ENCODE measurements at regions not wholly inside any gene's neighbourhood (a gene's known extent, or its start where the extent isn't known, plus 50 kb on each side); places are given as distances from the start of the nearest gene placed in this dataset.

DNA sequence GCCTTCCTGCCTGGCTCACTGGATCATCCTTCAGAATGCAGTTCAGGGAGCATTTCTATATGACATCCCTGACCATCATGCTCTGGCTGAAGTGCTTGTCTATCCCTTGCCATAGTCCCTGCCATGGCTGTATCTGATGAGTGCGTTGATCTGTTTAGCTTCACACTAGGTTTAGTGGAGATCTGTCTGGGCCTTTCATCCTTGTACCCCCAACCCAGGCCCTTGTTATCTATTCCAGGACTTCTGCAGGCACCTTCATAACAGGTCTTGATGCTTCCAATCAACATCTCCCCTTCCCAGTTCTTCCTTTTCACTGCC is 102.4 kb downstream of the QRSL1 start:
- Histone ChIP-seq H3K9ac (ENCODE audit: low read length in 3 of 3) (no peak overlapping the region), H3K4me1 (ENCODE audit: control insufficient read depth in 2 of 3, insufficient read depth in 2 of 3, low read depth in 1 of 3, low read length in 3 of 3) (peaks cover 2 to 48% (median 26%) of the 10 kb centered on the region in 3 donors), H3K27me3 (ENCODE audit: control insufficient read depth, insufficient read depth, low read length) (no peaks in the 10 kb centered on the region), H3K9me3 (ENCODE audit: control insufficient read depth in 2 of 3, insufficient read depth in 1 of 3, low read length in 3 of 3) (no peaks in the 10 kb centered on the region), H3K4me3 (ENCODE audit: low read length in 3 of 3) (peak overlapping the region in 1 of 3 donors; percentile 26), H3K27ac (ENCODE audit: low read depth in 2 of 2, low read length in 2 of 2) (peak overlapping the region; percentile 91 to 93), H3K36me3 (ENCODE audit: control insufficient read depth in 2 of 3, insufficient read depth in 3 of 3, low read length in 3 of 3) (no peaks in the 10 kb centered on the region)
- DNase-seq, result no peak
- TF ChIP-seq, protein P1, sequence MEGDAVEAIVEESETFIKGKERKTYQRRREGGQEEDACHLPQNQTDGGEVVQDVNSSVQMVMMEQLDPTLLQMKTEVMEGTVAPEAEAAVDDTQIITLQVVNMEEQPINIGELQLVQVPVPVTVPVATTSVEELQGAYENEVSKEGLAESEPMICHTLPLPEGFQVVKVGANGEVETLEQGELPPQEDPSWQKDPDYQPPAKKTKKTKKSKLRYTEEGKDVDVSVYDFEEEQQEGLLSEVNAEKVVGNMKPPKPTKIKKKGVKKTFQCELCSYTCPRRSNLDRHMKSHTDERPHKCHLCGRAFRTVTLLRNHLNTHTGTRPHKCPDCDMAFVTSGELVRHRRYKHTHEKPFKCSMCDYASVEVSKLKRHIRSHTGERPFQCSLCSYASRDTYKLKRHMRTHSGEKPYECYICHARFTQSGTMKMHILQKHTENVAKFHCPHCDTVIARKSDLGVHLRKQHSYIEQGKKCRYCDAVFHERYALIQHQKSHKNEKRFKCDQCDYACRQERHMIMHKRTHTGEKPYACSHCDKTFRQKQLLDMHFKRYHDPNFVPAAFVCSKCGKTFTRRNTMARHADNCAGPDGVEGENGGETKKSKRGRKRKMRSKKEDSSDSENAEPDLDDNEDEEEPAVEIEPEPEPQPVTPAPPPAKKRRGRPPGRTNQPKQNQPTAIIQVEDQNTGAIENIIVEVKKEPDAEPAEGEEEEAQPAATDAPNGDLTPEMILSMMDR (IDR thresholded peaks at IDR 0.05; ENCODE audit: borderline replicate concordance, extremely low read depth, insufficient read depth), result no peak
- intact Hi-C loops (cut with DNase I), result no loop called here
- no peak for FAIRE-seq

DNA sequence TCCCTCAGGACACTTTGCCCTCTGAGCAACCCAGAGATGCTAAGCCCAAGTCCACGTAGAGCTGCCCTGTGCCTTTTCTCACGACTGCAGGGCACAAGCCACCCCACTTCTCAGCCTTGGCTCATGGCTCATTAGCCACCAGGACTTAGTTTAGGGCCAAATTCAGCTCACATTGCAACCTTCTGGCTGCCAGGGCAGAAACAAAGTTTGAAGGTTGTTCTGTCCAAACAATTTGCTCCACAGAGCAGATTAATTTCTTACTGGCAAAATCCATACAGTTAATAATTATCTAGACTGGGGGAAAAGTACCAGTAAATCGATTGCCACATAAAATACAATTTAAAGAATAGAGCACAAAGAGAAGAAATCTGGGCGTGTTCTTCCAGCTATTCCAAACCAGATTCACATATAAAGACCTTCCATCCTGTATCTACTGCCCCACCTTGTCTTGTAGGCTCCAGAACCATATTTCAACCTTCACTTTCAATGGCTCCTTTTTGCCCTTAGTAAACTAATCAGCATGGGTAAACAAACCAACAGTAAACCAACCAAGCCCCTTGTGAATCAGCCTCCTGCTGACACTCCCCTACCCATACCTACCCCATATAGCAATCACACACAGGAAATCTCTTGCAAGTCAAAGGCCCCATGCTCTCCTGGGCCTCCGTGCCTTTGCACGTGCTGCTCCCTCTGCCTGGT is 101.9 kb downstream of the QRSL1 start:
- Histone ChIP-seq H3K27ac (ENCODE audit: low read depth in 2 of 2, low read length in 2 of 2) (peak overlapping the region; percentile 91 to 93), H3K27me3 (ENCODE audit: control insufficient read depth, insufficient read depth, low read length) (no peaks in the 10 kb centered on the region), H3K36me3 (ENCODE audit: control insufficient read depth in 2 of 3, insufficient read depth in 3 of 3, low read length in 3 of 3) (no peaks in the 10 kb centered on the region), H3K9me3 (ENCODE audit: control insufficient read depth in 2 of 3, insufficient read depth in 1 of 3, low read length in 3 of 3) (no peaks in the 10 kb centered on the region), H3K4me3 (ENCODE audit: low read length in 3 of 3) (peak overlapping the region in 1 of 3 donors; percentile 26), H3K9ac (ENCODE audit: low read length in 3 of 3) (peak overlapping the region in 1 of 3 donors; percentile 48), H3K4me1 (ENCODE audit: control insufficient read depth in 2 of 3, insufficient read depth in 2 of 3, low read depth in 1 of 3, low read length in 3 of 3) (peaks cover 4 to 53% (median 31%) of the 10 kb centered on the region in 3 donors)
- TF ChIP-seq, protein P1 (IDR thresholded peaks at IDR 0.05; ENCODE audit: borderline replicate concordance, extremely low read depth, insufficient read depth), result no peak
- no peak for FAIRE-seq
- DNase-seq, result peak; percentile 41 to 83 (median 59)
- intact Hi-C loops (cut with DNase I), result no loop called here

DNA sequence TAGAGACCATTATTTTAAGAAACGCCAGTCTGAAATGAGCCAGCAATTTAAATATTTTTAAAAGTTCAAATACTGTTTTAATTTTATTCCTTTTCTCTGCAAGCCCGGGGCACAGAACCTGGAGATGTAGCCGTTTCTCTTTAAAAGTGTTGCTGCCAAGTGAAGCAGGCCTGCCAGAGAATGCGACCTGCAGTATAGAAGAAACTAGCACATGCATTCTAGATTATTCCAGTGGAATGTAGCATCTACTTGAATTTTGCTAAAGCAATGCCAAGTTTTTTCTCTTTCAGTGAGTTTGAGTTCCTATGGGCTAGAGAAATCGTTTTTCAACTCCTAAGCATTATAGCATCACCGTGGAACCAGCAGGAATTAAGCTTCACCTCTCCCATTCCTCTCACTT is 101.3 kb downstream of the QRSL1 start:
- DNase-seq, result peak in 1 of 5 donors; percentile 49
- Histone ChIP-seq H3K27me3 (ENCODE audit: control insufficient read depth, insufficient read depth, low read length) (no peaks in the 10 kb centered on the region), H3K4me3 (ENCODE audit: low read length in 3 of 3) (no peak overlapping the region), H3K36me3 (ENCODE audit: control insufficient read depth in 2 of 3, insufficient read depth in 3 of 3, low read length in 3 of 3) (no peaks in the 10 kb centered on the region), H3K4me1 (ENCODE audit: control insufficient read depth in 2 of 3, insufficient read depth in 2 of 3, low read depth in 1 of 3, low read length in 3 of 3) (peaks cover 5 to 57% (median 31%) of the 10 kb centered on the region in 3 donors), H3K27ac (ENCODE audit: low read depth in 2 of 2, low read length in 2 of 2) (peak overlapping the region; percentile 91 to 93), H3K9me3 (ENCODE audit: control insufficient read depth in 2 of 3, insufficient read depth in 1 of 3, low read length in 3 of 3) (no peaks in the 10 kb centered on the region), H3K9ac (ENCODE audit: low read length in 3 of 3) (peak overlapping the region in 1 of 3 donors; percentile 48)
- intact Hi-C loops (cut with DNase I), result no loop called here
- no peak for FAIRE-seq
- TF ChIP-seq, protein P1 (IDR thresholded peaks at IDR 0.05; ENCODE audit: borderline replicate concordance, extremely low read depth, insufficient read depth), result no peak

Data from kidney (tissue), 13 donors.